ENCODE measurements at regions not wholly inside any gene's neighbourhood (a gene's known extent, or its start where the extent isn't known, plus 50 kb on each side); places are given as distances from the start of the nearest gene placed in this dataset.

GRCh38 chr16:61596655-61597054, 439.6 kb downstream of the CDH8 start:
- DNase-seq, result no peak

- DNase-seq, result no peak
Observed at GRCh38 chr16:61595605-61596004, 440.6 kb downstream of the CDH8 start.

- no peak for DNase-seq
Observed at GRCh38 chr16:61590577-61590976, 445.7 kb downstream of the CDH8 start.

- no peak for DNase-seq
Observed at GRCh38 chr16:61587526-61587925, 448.7 kb downstream of the CDH8 start.

GRCh38 chr16:61581417-61582046, 454.7 kb downstream of the CDH8 start:
- no peak for DNase-seq

- DNase-seq, result no peak
Observed at GRCh38 chr16:61580579-61580978, 455.7 kb downstream of the CDH8 start.

- DNase-seq, result no peak
Observed at GRCh38 chr16:61579195-61579594, 457.0 kb downstream of the CDH8 start.

- no peak for DNase-seq
Observed at GRCh38 chr16:61576476-61576875, 459.8 kb downstream of the CDH8 start.

GRCh38 chr16:61575617-61576016, 460.6 kb downstream of the CDH8 start:
- no peak for DNase-seq

- DNase-seq, result no peak
Observed at GRCh38 chr16:61569028-61569427, 467.2 kb downstream of the CDH8 start.

GRCh38 chr16:61564716-61565115, 471.5 kb downstream of the CDH8 start:
- no peak for DNase-seq

- no peak for DNase-seq
Observed at GRCh38 chr16:61555718-61556441, 480.4 kb downstream of the CDH8 start.

- DNase-seq, result no peak
Observed at GRCh38 chr16:61549327-61549726, 486.9 kb downstream of the CDH8 start.

- no peak for DNase-seq
Observed at GRCh38 chr16:61547626-61548025, 488.6 kb downstream of the CDH8 start.

- DNase-seq, result no peak
Observed at GRCh38 chr16:61544165-61544564, 492.1 kb downstream of the CDH8 start.

- no peak for DNase-seq
Observed at GRCh38 chr16:61540216-61540615, 496.0 kb downstream of the CDH8 start.

GRCh38 chr16:61530697-61531096, 505.5 kb downstream of the CDH8 start:
- no peak for DNase-seq

- DNase-seq, result no peak
Observed at GRCh38 chr16:61500851-61501250, 535.4 kb downstream of the CDH8 start.

GRCh38 chr16:61480250-61480649, 556.0 kb downstream of the CDH8 start:
- DNase-seq, result no peak

GRCh38 chr16:61471737-61472136, 564.5 kb downstream of the CDH8 start:
- DNase-seq, result no peak

- no peak for DNase-seq
Observed at GRCh38 chr16:61471023-61471422, 565.2 kb downstream of the CDH8 start.

GRCh38 chr16:61465285-61465684, 571.0 kb downstream of the CDH8 start:
- DNase-seq, result no peak

GRCh38 chr16:61460020-61460419, 576.2 kb downstream of the CDH8 start:
- no peak for DNase-seq

GRCh38 chr16:61435346-61435745, 600.9 kb downstream of the CDH8 start:
- no peak for DNase-seq

GRCh38 chr16:61432421-61432820, 603.8 kb downstream of the CDH8 start:
- no peak for DNase-seq
